GM11168 (cell line): ENCODE measurements at regions not wholly inside any gene's neighbourhood (a gene's known extent, or its start where the extent isn't known, plus 50 kb on each side); places are given as distances from the start of the nearest gene placed in this dataset.

Source experiments
- in situ Hi-C: fragments of 300-500 bp; cut with MboI; formaldehyde crosslinking; loops from one replicate; pipeline ENCODE4 v1.12.0; 2022; ENCODE audit warnings: low sequenced_read_pairs; ENCODE audit not compliant: unreplicated experiment

- in situ Hi-C loops, result no loop called here
Measured at GRCh38 chr11:43545610-43546009, 134.9 kb upstream of the HSD17B12 start.

GRCh38 chr11:43546561-43547429, 133.7 kb upstream of the HSD17B12 start:
- in situ Hi-C loops, result no loop called here

GRCh38 chr11:43547430-43547831, 133.1 kb upstream of the HSD17B12 start:
- in situ Hi-C loops, result no loop called here

- in situ Hi-C loops, result no loop called here
Measured at GRCh38 chr11:43547889-43548381, 132.6 kb upstream of the HSD17B12 start.

- in situ Hi-C loops, result no loop called here
Measured at GRCh38 chr11:43548916-43549315, 131.6 kb upstream of the HSD17B12 start.

- in situ Hi-C loops, result no loop called here
Measured at GRCh38 chr11:43549624-43550023, 130.9 kb upstream of the HSD17B12 start.

- in situ Hi-C loops, result no loop called here
Measured at GRCh38 chr11:43550714-43551113, 129.8 kb upstream of the HSD17B12 start.

- in situ Hi-C loops, result no loop called here
Measured at GRCh38 chr11:43554148-43554473, 126.4 kb upstream of the HSD17B12 start.

- in situ Hi-C loops, result no loop called here
Measured at GRCh38 chr11:43555186-43555585, 125.4 kb upstream of the HSD17B12 start.

GRCh38 chr11:43555816-43556611, 124.5 kb upstream of the HSD17B12 start:
- in situ Hi-C loops, result no loop called here

GRCh38 chr11:43556612-43557375, 123.7 kb upstream of the HSD17B12 start:
- in situ Hi-C loops, result no loop called here

GRCh38 chr11:43557553-43558110, 122.9 kb upstream of the HSD17B12 start:
- in situ Hi-C loops, result no loop called here

- in situ Hi-C loops, result no loop called here
Measured at GRCh38 chr11:43558146-43558545, 122.4 kb upstream of the HSD17B12 start.

- in situ Hi-C loops, result no loop called here
Measured at GRCh38 chr11:43558556-43559127, 121.9 kb upstream of the HSD17B12 start.

- in situ Hi-C loops, result no loop called here
Measured at GRCh38 chr11:43561832-43562231, 118.7 kb upstream of the HSD17B12 start.

GRCh38 chr11:43567396-43567975, 113.1 kb upstream of the HSD17B12 start:
- in situ Hi-C loops, result no loop called here

- in situ Hi-C loops, result no loop called here
Measured at GRCh38 chr11:43573233-43573632, 107.3 kb upstream of the HSD17B12 start.

- in situ Hi-C loops, result no loop called here
Measured at GRCh38 chr11:43573873-43574272, 106.7 kb upstream of the HSD17B12 start.

- in situ Hi-C loops, result no loop called here
Measured at GRCh38 chr11:43574411-43574810, 106.1 kb upstream of the HSD17B12 start.
